Skeletal muscle tissue (tissue), 3 donors: ENCODE measurements at regions not wholly inside any gene's neighbourhood (a gene's known extent, or its start where the extent isn't known, plus 50 kb on each side); places are given as distances from the start of the nearest gene placed in this dataset.

Source experiments
- H3K27ac ChIP-seq: one replicate; pipeline ENCODE4 v1.7.0; 2013; ENCODE audit warnings: mild to moderate bottlenecking, low read depth, low read length, inconsistent platforms
- H3K27me3 ChIP-seq, 3 donors: one replicate each; pipeline ENCODE4 v1.7.0; 2013; ENCODE audit warnings: low read length in 3 of 3; ENCODE audit not compliant: control insufficient read depth in 3 of 3, insufficient read depth in 3 of 3
- H3K36me3 ChIP-seq, 3 donors: one replicate each; pipeline ENCODE4 v1.7.0; 2013; ENCODE audit warnings: low read length in 3 of 3; ENCODE audit not compliant: control insufficient read depth in 3 of 3, insufficient read depth in 3 of 3
- H3K4me1 ChIP-seq, 3 donors: one replicate each; pipeline ENCODE4 v1.7.0; 2013; ENCODE audit warnings: low read length in 3 of 3, mild to moderate bottlenecking in 3 of 3; ENCODE audit not compliant: control insufficient read depth in 3 of 3, insufficient read depth in 3 of 3
- H3K4me3 ChIP-seq, 3 donors: one replicate each; pipeline ENCODE4 v1.7.0; 2013; ENCODE audit warnings: low read length in 3 of 3
- H3K9ac ChIP-seq, 3 donors: one replicate each; pipeline ENCODE4 v1.7.0; 2013; ENCODE audit warnings: low read length in 3 of 3, mild to moderate bottlenecking in 3 of 3, moderate library complexity in 2 of 3, low read depth in 1 of 3
- H3K9me3 ChIP-seq, 3 donors: one replicate each; pipeline ENCODE4 v1.7.0; 2013; ENCODE audit warnings: low read length in 3 of 3; ENCODE audit not compliant: control insufficient read depth in 3 of 3
- donor health status: Osteomylitis.

DNA sequence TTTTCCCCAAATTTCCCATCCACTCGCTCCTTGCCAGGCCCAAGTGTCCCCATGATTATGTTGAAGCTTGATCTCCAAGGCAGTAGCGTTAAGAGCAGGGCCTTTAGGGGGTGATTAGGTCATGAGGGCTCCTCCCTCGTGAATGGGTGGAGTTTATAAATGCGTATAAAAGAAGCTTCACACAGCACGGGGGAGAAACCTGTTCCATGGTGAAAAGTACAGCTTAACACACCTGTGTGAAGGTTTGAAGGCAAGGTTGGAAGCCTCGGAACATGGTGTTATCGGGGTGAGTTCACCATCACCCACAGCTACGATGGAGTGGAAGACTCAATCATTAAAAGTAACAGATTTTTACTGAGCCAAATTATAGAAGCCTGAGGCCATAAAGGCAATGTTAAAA is 137.4 kb upstream of the ALKAL2 start:
- Histone ChIP-seq H3K4me3 (no peak overlapping the region), H3K9me3 (no peaks in the 10 kb centered on the region), H3K9ac (no peak overlapping the region), H3K36me3 (no peaks in the 10 kb centered on the region), H3K27ac (no peak overlapping the region), H3K27me3 (peaks cover 0 to 2% (median 0%) of the 10 kb centered on the region in 3 donors), H3K4me1 (no peaks in the 10 kb centered on the region)

- H3K4me1 ChIP-seq, result no peaks in the 10 kb centered on the region
- H3K27ac ChIP-seq, result no peak overlapping the region
- H3K9me3 ChIP-seq, result no peaks in the 10 kb centered on the region
- no peak overlapping the region for H3K9ac ChIP-seq
- no peak overlapping the region for H3K4me3 ChIP-seq
- peaks cover 0 to 2% (median 0%) of the 10 kb centered on the region in 3 donors for H3K27me3 ChIP-seq
- H3K36me3 ChIP-seq, result no peaks in the 10 kb centered on the region
These were observed 136.6 kb upstream of the ALKAL2 start for GRCh38 chr2:424306-425171.

GRCh38 chr2:423479-423878 is 135.6 kb upstream of the ALKAL2 start:
- Histone ChIP-seq H3K4me1 (no peaks in the 10 kb centered on the region), H3K9ac (no peak overlapping the region), H3K27me3 (peaks cover 0 to 2% (median 0%) of the 10 kb centered on the region in 3 donors), H3K27ac (no peak overlapping the region), H3K4me3 (no peak overlapping the region), H3K9me3 (no peaks in the 10 kb centered on the region), H3K36me3 (no peaks in the 10 kb centered on the region)

- Histone ChIP-seq H3K4me3 (no peak overlapping the region), H3K4me1 (no peaks in the 10 kb centered on the region), H3K9ac (no peak overlapping the region), H3K27me3 (peaks cover 0 to 2% (median 0%) of the 10 kb centered on the region in 3 donors), H3K36me3 (no peaks in the 10 kb centered on the region), H3K9me3 (no peaks in the 10 kb centered on the region), H3K27ac (no peak overlapping the region)
These were observed 135.0 kb upstream of the ALKAL2 start for GRCh38 chr2:422676-423435.

DNA sequence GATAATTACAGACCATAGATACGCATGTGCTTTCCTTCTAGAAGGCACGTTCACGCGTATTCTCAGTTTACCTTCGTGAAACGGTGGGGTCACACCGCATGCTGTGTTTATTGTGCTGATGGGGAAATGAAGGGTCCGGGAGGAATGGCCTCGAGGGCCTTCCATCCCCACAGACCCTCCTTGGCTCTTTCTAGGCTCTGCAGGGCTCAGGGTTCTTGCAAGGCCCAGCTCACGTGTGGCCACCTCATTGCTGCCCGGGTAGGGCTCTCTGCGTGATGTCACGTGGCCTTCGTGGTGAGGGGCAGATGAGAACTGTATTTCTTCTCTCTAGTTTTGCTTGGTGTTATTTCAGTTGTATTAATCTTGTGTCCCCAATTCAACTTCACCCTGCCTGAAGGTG is 133.5 kb upstream of the ALKAL2 start:
- H3K27ac ChIP-seq, result no peak overlapping the region
- H3K36me3 ChIP-seq, result no peaks in the 10 kb centered on the region
- peaks cover 0 to 2% (median 0%) of the 10 kb centered on the region in 3 donors for H3K27me3 ChIP-seq
- no peaks in the 10 kb centered on the region for H3K4me1 ChIP-seq
- H3K9me3 ChIP-seq, result no peaks in the 10 kb centered on the region
- H3K9ac ChIP-seq, result no peak overlapping the region
- H3K4me3 ChIP-seq, result no peak overlapping the region

- Histone ChIP-seq H3K4me3 (no peak overlapping the region), H3K4me1 (no peaks in the 10 kb centered on the region), H3K36me3 (no peaks in the 10 kb centered on the region), H3K9ac (no peak overlapping the region), H3K27ac (no peak overlapping the region), H3K9me3 (no peaks in the 10 kb centered on the region), H3K27me3 (no peaks in the 10 kb centered on the region)
These were observed 131.9 kb upstream of the ALKAL2 start for GRCh38 chr2:419687-420317.

GRCh38 chr2:417662-418061 is 129.8 kb upstream of the ALKAL2 start:
- no peaks in the 10 kb centered on the region for H3K36me3 ChIP-seq
- no peak overlapping the region for H3K9ac ChIP-seq
- no peaks in the 10 kb centered on the region for H3K4me1 ChIP-seq
- H3K27ac ChIP-seq, result no peak overlapping the region
- H3K9me3 ChIP-seq, result peaks cover 0 to under 1% (median 0%) of the 10 kb centered on the region in 3 donors
- no peak overlapping the region for H3K4me3 ChIP-seq
- no peaks in the 10 kb centered on the region for H3K27me3 ChIP-seq

DNA sequence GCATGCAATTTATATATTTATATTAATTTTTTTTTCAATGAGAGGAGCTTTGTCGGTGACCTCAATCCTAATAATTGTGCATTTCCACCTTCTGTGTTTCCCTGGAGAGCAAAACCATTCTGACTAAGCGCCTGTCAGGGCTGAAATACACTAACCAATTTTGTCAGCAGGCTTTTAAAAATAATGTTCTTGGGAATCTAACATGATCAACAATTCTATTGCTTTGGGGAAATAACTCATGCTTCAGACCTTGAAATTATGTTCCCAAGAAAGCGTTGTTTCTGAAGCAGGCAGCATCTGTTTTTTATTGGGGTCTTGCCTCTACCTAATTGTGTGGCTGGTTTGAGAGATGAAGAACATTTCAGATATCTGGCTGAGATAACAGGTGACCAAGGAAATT is 129.1 kb upstream of the ALKAL2 start:
- H3K9me3 ChIP-seq, result peaks cover 0 to 3% (median 0%) of the 10 kb centered on the region in 3 donors
- H3K36me3 ChIP-seq, result no peaks in the 10 kb centered on the region
- no peak overlapping the region for H3K9ac ChIP-seq
- H3K27me3 ChIP-seq, result no peaks in the 10 kb centered on the region
- H3K27ac ChIP-seq, result no peak overlapping the region
- no peaks in the 10 kb centered on the region for H3K4me1 ChIP-seq
- H3K4me3 ChIP-seq, result no peak overlapping the region

DNA sequence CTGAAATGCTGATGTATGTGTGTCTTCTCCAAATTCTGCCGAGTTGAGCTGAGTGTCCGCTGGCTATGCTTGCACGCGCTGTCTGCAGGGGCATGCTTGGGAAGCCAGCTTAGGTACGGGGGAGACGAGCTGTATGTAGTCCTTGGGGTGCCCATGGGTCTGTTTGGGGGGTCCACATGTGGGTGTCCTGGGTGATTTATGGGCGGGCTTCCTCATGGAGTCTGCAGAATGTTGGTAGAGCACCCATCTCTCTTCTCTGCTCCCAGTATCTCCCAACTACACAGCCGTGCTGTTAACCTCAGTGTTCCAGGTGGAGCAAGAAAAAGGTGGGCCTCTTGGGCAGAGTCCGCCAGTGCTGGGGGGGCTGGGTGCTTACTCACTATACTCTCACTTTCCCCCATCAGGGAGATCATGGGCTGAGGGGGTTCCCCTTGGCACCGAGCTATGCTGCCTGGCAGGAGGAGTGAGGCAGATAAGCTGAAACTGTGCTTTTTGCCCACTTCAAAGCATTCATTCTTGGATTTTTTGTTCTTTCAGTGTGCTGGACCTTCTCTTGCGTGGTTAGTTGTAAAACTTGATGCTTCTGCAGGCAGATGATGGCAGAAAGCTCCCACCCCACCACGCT is 128.2 kb upstream of the ALKAL2 start:
- Histone ChIP-seq H3K27ac (no peak overlapping the region), H3K9me3 (peaks cover 0 to 5% (median 0%) of the 10 kb centered on the region in 3 donors), H3K9ac (no peak overlapping the region), H3K4me1 (no peaks in the 10 kb centered on the region), H3K4me3 (no peak overlapping the region), H3K36me3 (no peaks in the 10 kb centered on the region), H3K27me3 (no peaks in the 10 kb centered on the region)
